GM18951 (cell line): ENCODE measurements at regions not wholly inside any gene's neighbourhood (a gene's known extent, or its start where the extent isn't known, plus 50 kb on each side); places are given as distances from the start of the nearest gene placed in this dataset.

Experiments used
- POLR2A ChIP-seq: IDR thresholded peaks from 4 replicates; pipeline ENCODE4 v1.6.1; 2011; ENCODE audit warnings: mild to moderate bottlenecking; ENCODE audit not compliant: insufficient read length, insufficient read depth; ENCODE audit errors: extremely low read depth
- in situ Hi-C: fragments of 300-500 bp; cut with MboI; formaldehyde crosslinking; loops from one replicate; pipeline ENCODE4 v1.12.0; 2022; ENCODE audit warnings: low sequenced_read_pairs, mixed read lengths, inconsistent platforms; ENCODE audit not compliant: unreplicated experiment

DNA sequence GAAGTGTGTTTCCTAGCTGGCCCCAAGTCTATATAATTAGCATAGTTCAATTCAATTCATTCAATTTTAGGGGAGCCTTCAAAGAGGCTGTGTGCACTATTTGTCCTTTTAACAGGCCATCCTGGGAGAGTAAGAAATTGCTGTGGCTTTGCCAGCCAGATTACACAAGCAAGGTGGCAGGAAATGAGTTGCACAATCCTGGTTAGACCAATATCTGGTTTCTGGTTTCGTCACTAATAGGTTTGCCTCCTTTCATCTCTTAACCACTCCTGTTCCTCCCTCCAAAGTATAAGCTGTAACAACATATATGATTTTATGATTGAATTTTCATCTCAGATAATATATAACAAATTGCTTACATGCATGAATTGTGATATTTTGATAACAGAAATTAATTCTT, 84.1 kb upstream of the NEGR1 start:
- TF ChIP-seq POLR2A = no peak
- in situ Hi-C loops = loop anchor here (5.0 kb wide), 1 partner anchor 69 kb away; no protein-coding TSS in a partner anchor

- TF ChIP-seq POLR2A = no peak
- in situ Hi-C loops = loop anchor here (5.0 kb wide), 1 partner anchor 68 kb away; no protein-coding TSS in a partner anchor
Observed at GRCh38 chr1:72365693-72366092, 83.4 kb upstream of the NEGR1 start.

- in situ Hi-C loops = no loop called here
- no peak for TF ChIP-seq POLR2A
Observed at GRCh38 chr1:72362538-72362937, 80.2 kb upstream of the NEGR1 start.

DNA sequence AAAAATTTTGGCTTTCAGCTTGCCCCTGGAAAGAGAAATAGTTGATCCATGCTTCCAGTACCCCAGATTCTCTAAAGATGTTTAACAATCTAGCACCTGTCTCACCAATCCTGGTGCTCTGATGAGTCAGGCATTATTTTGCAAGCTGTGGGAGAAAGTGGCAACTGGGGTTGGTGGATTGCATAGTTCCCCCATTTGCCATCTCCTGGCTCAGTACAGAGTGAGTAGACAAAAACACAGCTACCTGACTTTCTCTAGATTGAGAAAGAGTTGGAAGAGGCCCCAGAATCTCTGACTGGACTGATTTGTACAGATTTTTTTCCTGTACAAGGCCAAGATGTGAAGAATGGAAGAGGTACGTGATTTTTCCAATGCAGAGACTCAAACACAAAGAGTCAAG, 75.1 kb upstream of the NEGR1 start:
- in situ Hi-C loops = no loop called here
- TF ChIP-seq POLR2A = no peak

DNA sequence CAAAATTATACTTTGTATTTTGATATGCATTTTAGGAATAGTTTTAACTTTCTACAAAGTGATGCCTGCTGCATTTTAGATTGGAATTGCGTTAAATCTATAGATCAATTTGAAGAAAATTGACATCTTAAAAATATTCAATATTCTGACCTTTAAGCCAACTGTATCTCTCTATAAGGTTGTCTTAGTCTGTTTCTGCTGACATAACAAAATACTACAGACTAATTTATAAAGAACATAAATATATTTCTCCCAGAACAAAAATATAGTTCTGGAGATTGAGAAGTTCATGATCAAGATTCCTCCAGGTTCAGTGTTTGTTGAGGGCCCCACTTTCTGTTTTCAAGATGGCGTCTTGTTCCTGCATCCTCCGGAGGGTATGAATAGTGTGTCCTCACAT, 73.6 kb upstream of the NEGR1 start:
- in situ Hi-C loops = no loop called here
- TF ChIP-seq POLR2A = no peak

GRCh38 chr1:72341661-72342060, 59.3 kb upstream of the NEGR1 start:
- in situ Hi-C loops = no loop called here

GRCh38 chr1:72336776-72337175, 54.4 kb upstream of the NEGR1 start:
- no peak for TF ChIP-seq POLR2A
- in situ Hi-C loops = no loop called here

More at GRCh38 chr1:72341661-72342060, 59.3 kb upstream of the NEGR1 start:
- TF ChIP-seq POLR2A = no peak
